Activated CD8-positive, alpha-beta T cell treated with anti-CD3 and anti-CD28 coated beads, Interleukin-2, amount 10 ng/mL, durations not matched to agents 7 days and 5 days (primary cell): ENCODE measurements at regions not wholly inside any gene's neighbourhood (a gene's known extent, or its start where the extent isn't known, plus 50 kb on each side); places are given as distances from the start of the nearest gene placed in this dataset.

Source experiments
- ATAC-seq: fragments of 150-1000 bp; cut with Tn5 transposase; one replicate; pipeline ENCODE4 v1.10.0; 2021; ENCODE audit warnings: moderate library complexity
- CTCF ChIA-PET: fragments of 350-600 bp; sonication (Branson Sonifier 250); formaldehyde crosslinking; loops from one replicate; lab custom pipeline; 2021; ENCODE audit warnings: antibody characterized with exemption; lab: Charles Lee
- POLR2A ChIA-PET: fragments of 350-600 bp; sonication (Branson Sonifier 250); formaldehyde crosslinking; loops from one replicate; lab custom pipeline; 2021; ENCODE audit warnings: antibody characterized with exemption; lab: Charles Lee
- DNase-seq: peaks from one replicate; pipeline ENCODE4 v3.0.0-alpha.2; 2020
- H3K27ac Mint-ChIP-seq: one replicate; pipeline ENCODE4 v1.8.0; 2021; ENCODE audit warnings: mild to moderate bottlenecking, mixed read lengths
- H3K27me3 Mint-ChIP-seq: one replicate; pipeline ENCODE4 v1.8.0; 2021; ENCODE audit warnings: low read depth, mixed read lengths
- H3K36me3 Mint-ChIP-seq: one replicate; pipeline ENCODE4 v1.8.0; 2021; ENCODE audit warnings: low read depth, mixed read lengths
- H3K4me1 Mint-ChIP-seq: one replicate; pipeline ENCODE4 v1.8.0; 2021; ENCODE audit warnings: low read depth, mixed read lengths
- H3K4me3 Mint-ChIP-seq: one replicate; pipeline ENCODE4 v1.8.0; 2021; ENCODE audit warnings: mild to moderate bottlenecking, mixed read lengths
- H3K9me3 Mint-ChIP-seq: one replicate; pipeline ENCODE4 v1.8.0; 2022; ENCODE audit warnings: mixed read lengths; ENCODE audit not compliant: insufficient read depth

DNA sequence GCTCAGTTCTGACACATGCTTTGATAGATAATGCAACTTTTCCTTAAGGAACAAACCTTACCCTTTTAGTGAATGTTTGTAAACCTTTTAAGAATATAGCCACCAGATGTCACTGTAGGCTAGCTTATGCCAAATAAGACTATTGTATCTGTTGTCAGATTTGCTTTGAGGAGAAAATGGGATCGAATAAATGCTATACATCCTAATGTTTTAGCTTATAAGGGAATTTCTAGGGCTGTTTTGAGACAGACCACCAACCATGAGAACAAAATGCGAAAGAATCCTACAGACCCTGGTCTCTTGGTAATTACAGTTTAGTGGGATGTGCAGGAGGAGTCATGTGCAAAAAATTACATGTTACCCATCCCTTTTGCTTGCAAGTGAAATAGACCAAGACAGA, 127.6 kb upstream of the NMUR2 start:
- DNase-seq, result no peak
- no peaks in the 10 kb centered on the region for H3K9me3 Mint-ChIP-seq
- peaks cover 7% of the 10 kb centered on the region for H3K4me1 Mint-ChIP-seq
- peaks cover 12% of the 10 kb centered on the region for H3K27me3 Mint-ChIP-seq
- ATAC-seq, result no peak
- POLR2A ChIA-PET, result no interaction called here
- H3K36me3 Mint-ChIP-seq, result no peaks in the 10 kb centered on the region
- H3K4me3 Mint-ChIP-seq, result no peak overlapping the region
- H3K27ac Mint-ChIP-seq, result no peak overlapping the region
- CTCF ChIA-PET, result interaction anchor here (0.8 to 3.0 kb wide), 4 partner anchors 24 to 1434 kb away, joined by 3 to 31 read pairs (median 4); no protein-coding TSS in a partner anchor

DNA sequence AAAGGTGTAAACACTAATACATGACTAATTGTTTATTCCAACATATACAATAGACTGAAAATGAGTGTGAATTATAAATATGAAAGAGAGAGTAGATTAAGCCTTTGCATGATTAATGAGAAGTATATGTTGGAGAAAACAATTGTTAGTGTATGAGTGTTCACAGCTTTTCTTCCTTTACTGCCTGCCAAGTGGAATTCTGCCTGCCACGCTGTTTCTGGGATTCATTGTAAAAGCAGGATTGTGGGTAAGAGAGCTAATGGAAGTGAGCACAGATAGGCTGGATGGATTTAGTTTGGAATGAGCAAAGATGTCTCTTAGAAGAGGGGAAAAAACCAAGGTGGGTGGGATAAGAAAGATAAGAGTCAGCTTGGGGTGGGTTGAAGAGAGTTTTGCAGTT, 129.6 kb upstream of the NMUR2 start:
- Mint-ChIP-seq H3K27me3 (peaks cover 6% of the 10 kb centered on the region), H3K27ac (no peak overlapping the region), H3K4me3 (no peak overlapping the region), H3K36me3 (no peaks in the 10 kb centered on the region), H3K9me3 (no peaks in the 10 kb centered on the region), H3K4me1 (no peaks in the 10 kb centered on the region)
- DNase-seq (no peak), ATAC-seq (no peak)
- ChIA-PET CTCF (interaction anchor here (0.9 to 1.6 kb wide), 3 partner anchors 9 to 1430 kb away, joined by 3 read pairs; no protein-coding TSS in a partner anchor), POLR2A (no interaction called here)

DNA sequence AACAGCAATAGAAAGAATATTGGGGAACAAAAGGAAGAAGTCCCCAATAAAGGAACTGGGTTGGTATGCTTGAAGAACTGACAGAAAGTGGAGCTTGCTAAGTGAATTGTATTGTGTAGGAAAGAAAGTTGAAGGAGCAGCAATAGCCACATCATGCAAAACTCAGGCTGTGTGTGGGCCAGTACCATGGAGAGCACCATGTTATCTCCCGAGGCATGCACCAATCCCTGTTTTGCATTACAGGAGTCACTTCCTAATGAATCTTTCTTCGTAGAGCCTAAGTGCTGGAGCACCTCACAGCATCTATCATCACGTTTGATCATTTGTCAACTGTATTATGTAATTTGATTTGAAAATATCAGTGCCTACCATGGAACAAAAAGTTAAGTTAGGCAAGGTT, 137.7 kb upstream of the NMUR2 start:
- Mint-ChIP-seq H3K27me3 (peaks cover 2% of the 10 kb centered on the region), H3K4me1 (no peaks in the 10 kb centered on the region), H3K27ac (no peak overlapping the region), H3K36me3 (no peaks in the 10 kb centered on the region), H3K9me3 (no peaks in the 10 kb centered on the region), H3K4me3 (no peak overlapping the region)
- DNase-seq, result no peak
- ATAC-seq, result no peak
- CTCF ChIA-PET, result no interaction called here
- POLR2A ChIA-PET, result no interaction called here

DNA sequence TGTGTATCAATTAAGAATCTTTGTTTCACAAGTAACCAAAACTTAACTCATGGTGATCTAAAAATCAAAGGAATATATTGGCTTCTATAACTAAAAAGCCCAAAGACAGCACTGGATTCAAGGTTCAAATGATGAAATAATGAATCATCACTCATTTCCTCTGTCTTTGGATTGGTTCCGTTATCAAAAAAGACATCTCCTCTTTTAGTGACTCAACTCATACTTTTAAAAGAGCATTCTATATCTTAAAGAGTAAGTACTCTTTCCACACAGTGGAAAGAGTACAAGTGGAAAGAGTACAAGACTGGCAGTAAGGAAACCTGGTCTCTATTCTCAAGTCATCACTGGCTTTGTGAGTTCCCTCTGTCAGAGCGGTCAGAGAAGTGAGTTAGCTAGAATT, 141.4 kb upstream of the NMUR2 start:
- no peak for DNase-seq
- H3K36me3 Mint-ChIP-seq, result no peaks in the 10 kb centered on the region
- no peak for ATAC-seq
- no peaks in the 10 kb centered on the region for H3K4me1 Mint-ChIP-seq
- CTCF ChIA-PET, result no interaction called here
- H3K27me3 Mint-ChIP-seq, result peaks cover 2% of the 10 kb centered on the region
- no peak overlapping the region for H3K27ac Mint-ChIP-seq
- POLR2A ChIA-PET, result no interaction called here
- H3K4me3 Mint-ChIP-seq, result no peak overlapping the region
- H3K9me3 Mint-ChIP-seq, result no peaks in the 10 kb centered on the region

DNA sequence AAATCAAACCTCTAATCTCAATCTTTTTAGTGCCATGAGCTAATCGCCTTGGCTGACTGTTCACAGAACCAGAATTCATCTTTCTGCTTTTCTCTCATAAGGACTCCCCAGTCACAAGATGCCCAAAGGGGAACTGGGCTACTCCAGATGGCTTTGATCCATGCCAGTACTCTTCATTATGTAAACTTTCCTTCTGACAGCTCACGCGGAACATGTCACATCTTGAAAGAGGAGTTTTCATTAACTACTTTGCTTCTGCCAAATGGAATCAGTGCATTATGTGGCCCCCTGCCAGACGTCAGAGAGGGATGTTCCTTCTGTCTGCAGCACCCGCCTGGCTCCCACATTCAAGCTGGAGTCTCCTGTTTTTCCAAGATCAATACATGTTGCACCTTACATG, 142.1 kb upstream of the NMUR2 start:
- Mint-ChIP-seq H3K36me3 (no peaks in the 10 kb centered on the region), H3K27ac (no peak overlapping the region), H3K9me3 (no peaks in the 10 kb centered on the region), H3K4me3 (no peak overlapping the region), H3K27me3 (peaks cover 2% of the 10 kb centered on the region), H3K4me1 (no peaks in the 10 kb centered on the region)
- ChIA-PET POLR2A (no interaction called here), CTCF (no interaction called here)
- ATAC-seq, result no peak
- DNase-seq, result no peak

DNA sequence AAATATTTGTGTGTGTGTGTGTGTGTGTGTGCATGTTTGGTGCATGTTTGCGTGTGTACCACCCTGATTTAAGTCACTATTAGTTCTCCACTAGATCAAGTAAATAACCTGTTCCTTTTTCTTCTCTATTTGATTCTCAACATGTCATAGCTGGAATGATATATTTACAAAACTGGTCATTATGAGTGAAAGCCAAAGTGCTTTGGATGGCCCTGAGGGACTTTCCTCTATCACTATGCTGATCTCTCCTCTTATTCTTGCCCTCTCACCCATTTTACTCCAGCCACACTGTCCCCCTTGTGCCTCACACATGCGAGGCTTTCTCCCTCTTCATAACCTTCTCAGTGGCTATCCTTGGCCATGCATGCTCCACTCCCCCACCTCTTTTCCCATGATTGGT, 144.6 kb upstream of the NMUR2 start:
- Mint-ChIP-seq H3K36me3 (no peaks in the 10 kb centered on the region), H3K9me3 (no peaks in the 10 kb centered on the region), H3K27me3 (no peaks in the 10 kb centered on the region), H3K27ac (no peak overlapping the region), H3K4me1 (no peaks in the 10 kb centered on the region), H3K4me3 (no peak overlapping the region)
- ChIA-PET CTCF (no interaction called here), POLR2A (no interaction called here)
- DNase-seq (no peak), ATAC-seq (no peak)

DNA sequence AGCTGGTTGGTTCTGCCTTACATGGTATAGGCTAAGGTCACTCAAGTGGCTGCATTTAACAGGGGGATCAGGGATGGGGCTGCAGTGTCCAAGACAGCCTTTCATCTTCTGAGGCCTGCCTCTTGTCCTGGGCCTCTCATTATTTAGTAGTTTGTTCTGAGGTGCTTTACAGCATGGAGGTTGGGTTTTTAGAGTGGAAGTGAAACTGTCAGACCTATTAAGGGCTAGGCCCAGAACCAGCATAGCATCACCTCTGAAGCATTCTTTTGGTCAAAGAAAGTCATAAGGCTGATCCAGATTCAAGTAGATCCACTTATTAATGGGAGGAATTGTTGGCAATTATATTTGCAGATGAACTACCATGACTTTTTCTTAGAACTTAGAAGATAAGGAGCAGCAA, 146.0 kb upstream of the NMUR2 start:
- Mint-ChIP-seq H3K27ac (no peak overlapping the region), H3K4me3 (no peak overlapping the region), H3K27me3 (no peaks in the 10 kb centered on the region), H3K4me1 (no peaks in the 10 kb centered on the region), H3K36me3 (no peaks in the 10 kb centered on the region), H3K9me3 (no peaks in the 10 kb centered on the region)
- ATAC-seq (no peak), DNase-seq (no peak)
- ChIA-PET POLR2A (no interaction called here), CTCF (no interaction called here)

DNA sequence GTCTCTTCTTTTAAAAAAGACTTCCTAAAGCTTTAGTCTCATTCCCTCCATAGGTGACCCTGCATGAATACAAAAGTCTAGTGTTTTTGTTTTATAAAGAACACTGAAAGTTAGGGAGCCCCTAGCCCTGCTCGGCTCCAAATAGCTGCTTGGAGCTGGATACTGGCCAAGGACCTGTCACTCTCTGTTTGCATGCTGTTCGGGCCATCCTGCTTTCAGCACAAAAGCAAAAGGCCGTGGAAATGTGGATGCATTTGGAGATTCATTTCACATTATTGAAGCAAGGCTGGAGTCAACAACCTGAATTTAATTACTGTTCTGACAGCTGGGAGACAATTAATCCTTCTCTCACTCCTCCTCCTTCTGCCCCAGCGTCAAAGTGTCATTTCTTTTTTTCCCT, 151.7 kb upstream of the NMUR2 start:
- Mint-ChIP-seq H3K4me3 (no peak overlapping the region), H3K9me3 (no peaks in the 10 kb centered on the region), H3K36me3 (no peaks in the 10 kb centered on the region), H3K4me1 (no peaks in the 10 kb centered on the region), H3K27ac (no peak overlapping the region), H3K27me3 (no peaks in the 10 kb centered on the region)
- no peak for DNase-seq
- CTCF ChIA-PET, result interaction anchor here (1.3 kb wide), 1 partner anchor 42 kb away, joined by 4 read pairs; no protein-coding TSS in a partner anchor
- POLR2A ChIA-PET, result interaction anchor here (0.7 kb wide), 1 partner anchor 1250 kb away, joined by 3 read pairs; no protein-coding TSS in a partner anchor
- no peak for ATAC-seq

DNA sequence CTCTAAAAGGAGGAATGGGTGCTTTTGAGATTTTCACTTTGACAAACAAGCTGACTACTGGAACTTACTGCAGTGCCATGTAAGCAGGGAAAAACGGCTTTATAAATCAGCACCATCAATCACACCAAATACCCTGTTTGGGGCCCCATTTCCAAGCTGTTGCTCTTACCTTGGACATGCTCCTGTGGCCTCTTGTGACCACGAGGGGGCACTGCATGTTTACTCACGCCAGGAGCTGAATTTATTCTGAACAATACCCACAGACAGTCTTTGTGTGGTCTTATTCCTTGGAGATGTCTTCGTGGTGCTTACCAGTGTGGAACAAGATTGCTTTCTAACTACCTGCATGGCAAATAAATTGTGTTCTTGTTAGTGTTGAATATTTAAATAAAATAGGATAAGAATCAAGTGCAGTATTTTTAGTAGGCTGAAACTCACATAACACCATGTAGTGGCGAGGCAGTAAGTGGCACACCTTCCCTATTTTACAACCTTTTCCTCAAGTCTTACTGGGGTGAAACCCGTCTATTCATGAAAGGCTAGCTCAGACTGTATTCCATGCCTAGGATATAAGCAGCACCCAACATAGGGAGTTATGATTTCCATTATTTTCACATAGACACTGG, 155.5 kb upstream of the NMUR2 start:
- DNase-seq (peak; percentile 47), ATAC-seq (no peak)
- no peak overlapping the region for H3K4me3 Mint-ChIP-seq
- H3K9me3 Mint-ChIP-seq, result no peaks in the 10 kb centered on the region
- ChIA-PET POLR2A (interaction anchor here (0.5 kb wide), 1 partner anchor 1405 kb away, joined by 3 read pairs; no protein-coding TSS in a partner anchor), CTCF (interaction anchor here (1.0 to 2.2 kb wide), 3 partner anchors 15 to 1408 kb away, joined by 3 to 11 read pairs (median 4); no protein-coding TSS in a partner anchor)
- no peaks in the 10 kb centered on the region for H3K27me3 Mint-ChIP-seq
- H3K4me1 Mint-ChIP-seq, result no peaks in the 10 kb centered on the region
- no peak overlapping the region for H3K27ac Mint-ChIP-seq
- no peaks in the 10 kb centered on the region for H3K36me3 Mint-ChIP-seq

DNA sequence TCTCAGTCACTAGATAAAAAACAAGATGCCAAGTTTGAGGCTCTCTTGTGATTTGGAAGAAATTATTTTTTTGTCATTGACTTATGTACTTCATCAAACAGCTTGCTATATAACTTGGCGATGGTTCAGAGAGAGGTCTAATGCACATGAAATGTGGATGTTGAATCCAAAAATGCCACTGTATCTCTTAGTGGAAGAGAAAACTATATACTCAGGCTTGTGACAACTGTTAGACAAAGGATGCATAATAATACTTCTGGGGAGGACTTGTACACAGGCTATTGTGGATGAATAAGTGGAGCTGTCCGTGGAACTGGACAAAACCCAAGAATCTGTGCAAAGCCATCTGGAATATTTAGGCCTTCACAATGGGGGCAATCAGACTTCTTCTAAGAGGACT, 162.9 kb upstream of the NMUR2 start:
- ATAC-seq, result no peak
- CTCF ChIA-PET, result no interaction called here
- Mint-ChIP-seq H3K9me3 (no peaks in the 10 kb centered on the region), H3K4me1 (no peaks in the 10 kb centered on the region), H3K27ac (no peak overlapping the region), H3K36me3 (no peaks in the 10 kb centered on the region), H3K27me3 (no peaks in the 10 kb centered on the region), H3K4me3 (no peak overlapping the region)
- no peak for DNase-seq
- POLR2A ChIA-PET, result no interaction called here

DNA sequence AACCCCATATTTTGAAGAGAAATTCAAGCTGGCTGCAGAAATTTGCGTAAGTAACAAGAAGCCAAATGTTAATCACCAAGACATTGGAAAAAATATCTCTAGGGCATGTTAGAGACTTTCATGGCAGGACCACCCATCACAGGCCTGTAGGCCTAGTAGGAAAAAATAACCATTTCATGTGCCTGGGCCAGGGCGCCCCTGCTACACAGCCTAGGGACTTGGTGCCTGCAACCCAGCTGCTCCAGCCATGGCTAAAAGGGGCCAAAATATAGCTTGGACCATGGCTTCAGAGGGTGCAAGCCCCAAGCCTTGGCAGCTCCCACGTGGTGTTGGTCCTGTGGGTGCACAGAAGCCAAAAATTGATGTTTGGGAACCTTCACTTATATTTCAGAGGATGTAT, 167.7 kb upstream of the NMUR2 start:
- ChIA-PET CTCF (no interaction called here), POLR2A (no interaction called here)
- H3K4me1 Mint-ChIP-seq, result no peaks in the 10 kb centered on the region
- no peaks in the 10 kb centered on the region for H3K9me3 Mint-ChIP-seq
- no peaks in the 10 kb centered on the region for H3K36me3 Mint-ChIP-seq
- no peak overlapping the region for H3K27ac Mint-ChIP-seq
- no peak overlapping the region for H3K4me3 Mint-ChIP-seq
- ATAC-seq, result no peak
- DNase-seq, result no peak
- no peaks in the 10 kb centered on the region for H3K27me3 Mint-ChIP-seq

DNA sequence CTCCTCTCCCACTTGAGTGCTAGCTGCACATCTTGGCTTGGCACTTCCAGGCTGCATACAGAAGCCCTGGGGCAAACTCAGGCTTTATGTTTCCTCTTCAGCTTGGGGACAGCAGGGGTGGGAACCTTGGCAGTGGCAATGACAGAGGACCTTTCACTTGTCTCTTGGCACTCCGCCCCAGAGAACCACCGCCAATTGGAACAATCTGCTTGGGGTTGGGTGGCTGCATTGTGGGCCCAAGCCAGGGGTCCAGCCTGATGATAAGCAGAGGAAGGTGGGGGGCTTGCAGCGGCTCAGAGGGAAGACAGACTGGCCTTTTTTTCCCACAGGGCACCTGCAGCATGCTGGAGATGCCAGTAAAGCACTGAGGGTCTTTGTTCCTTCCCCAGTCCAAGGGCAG, 179.0 kb upstream of the NMUR2 start:
- H3K36me3 Mint-ChIP-seq, result no peaks in the 10 kb centered on the region
- no peaks in the 10 kb centered on the region for H3K4me1 Mint-ChIP-seq
- H3K27me3 Mint-ChIP-seq, result no peaks in the 10 kb centered on the region
- no peak for ATAC-seq
- H3K27ac Mint-ChIP-seq, result no peak overlapping the region
- no peak overlapping the region for H3K4me3 Mint-ChIP-seq
- POLR2A ChIA-PET, result no interaction called here
- DNase-seq, result no peak
- CTCF ChIA-PET, result no interaction called here
- peaks cover 11% of the 10 kb centered on the region for H3K9me3 Mint-ChIP-seq

DNA sequence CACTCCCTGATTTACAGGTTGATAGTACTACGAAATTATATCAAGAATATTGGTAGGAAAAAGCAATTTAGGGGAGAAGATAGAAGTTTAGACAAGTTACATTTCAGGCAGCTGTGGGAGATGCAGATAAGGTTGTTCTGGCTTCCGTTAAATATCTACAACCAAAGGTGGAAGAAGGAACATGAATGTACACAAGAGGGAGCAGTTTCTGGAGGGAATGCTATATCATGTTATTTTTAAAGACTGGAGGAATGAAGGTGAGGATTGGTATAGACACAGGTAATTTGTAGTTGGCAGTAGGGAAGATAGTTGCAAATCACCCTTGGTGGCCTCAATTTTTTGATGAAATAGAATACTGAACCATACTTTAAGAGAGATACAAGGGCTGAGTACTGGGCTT, 187.3 kb upstream of the NMUR2 start:
- Mint-ChIP-seq H3K27me3 (no peaks in the 10 kb centered on the region), H3K27ac (no peak overlapping the region), H3K36me3 (no peaks in the 10 kb centered on the region), H3K9me3 (peaks cover 5% of the 10 kb centered on the region), H3K4me1 (no peaks in the 10 kb centered on the region), H3K4me3 (no peak overlapping the region)
- no peak for ATAC-seq
- no peak for DNase-seq
- CTCF ChIA-PET, result no interaction called here
- POLR2A ChIA-PET, result no interaction called here
